NCI-H345 (cell line): ENCODE measurements at regions not wholly inside any gene's neighbourhood (a gene's known extent, or its start where the extent isn't known, plus 50 kb on each side); places are given as distances from the start of the nearest gene placed in this dataset.
A peak's percentile ranks its signal among the peaks of the same experiment; 100 is the strongest.

Source experiments
- DNase-seq: peaks from one replicate; lab custom pipeline; 2025; lab: John Stamatoyannopoulos, UW

DNA sequence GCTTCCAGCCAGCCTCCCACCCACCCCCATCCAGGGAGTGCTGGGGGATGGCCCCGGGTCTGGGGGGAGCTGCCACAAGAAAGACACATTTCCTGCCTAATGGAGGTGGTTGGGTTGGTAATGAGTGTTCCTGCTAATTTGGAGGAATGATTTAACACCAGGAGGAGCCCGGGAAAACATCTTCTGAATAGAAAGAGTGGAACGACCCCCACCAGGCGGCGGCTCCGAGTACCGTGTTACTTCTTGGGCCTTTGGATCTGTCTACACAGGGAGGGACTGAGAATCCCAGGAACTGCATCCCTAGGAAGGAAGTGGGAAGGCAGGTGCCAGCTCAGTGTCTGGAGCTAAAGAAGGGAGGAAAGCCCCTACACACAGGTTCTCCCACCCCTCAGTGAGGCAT lies 64.6 kb downstream of the TSPAN17 start:
- DNase-seq, result no peak

DNA sequence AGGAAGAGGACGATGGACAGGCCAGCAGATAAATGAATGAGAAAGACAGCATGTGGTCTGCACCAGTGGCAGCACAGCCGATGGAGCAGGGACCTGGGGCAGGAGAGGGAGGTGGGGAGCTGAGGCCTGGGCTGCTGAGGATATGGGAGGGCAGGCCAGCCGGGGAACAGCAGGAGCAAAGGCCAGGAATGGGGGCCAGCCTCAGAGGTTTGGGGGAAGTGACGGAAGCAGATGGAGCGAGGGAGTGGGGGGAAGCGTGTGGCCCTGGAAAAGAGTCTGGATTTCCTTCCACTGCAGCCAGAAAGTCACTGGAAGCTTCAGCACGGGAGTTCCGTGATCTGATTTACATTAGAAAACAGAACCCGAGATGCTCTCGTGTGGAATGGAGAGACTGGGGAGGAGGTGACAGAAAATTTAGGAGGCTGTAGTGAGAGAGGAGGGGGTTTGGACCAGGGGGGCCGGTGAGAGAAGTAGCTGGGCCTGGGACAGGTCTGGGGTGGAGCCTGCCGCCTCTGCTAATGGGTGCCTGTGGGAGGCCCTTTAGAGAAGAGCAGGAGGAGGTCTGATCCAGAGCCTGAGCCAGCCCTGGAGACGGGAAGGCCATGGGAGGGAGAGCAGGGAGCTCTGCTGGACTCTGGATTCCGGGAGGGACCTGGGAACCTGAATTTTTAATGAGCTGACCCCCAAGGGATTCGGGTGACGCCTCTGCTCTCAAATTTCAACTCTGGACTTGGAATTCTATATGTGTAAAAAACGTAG lies 65.4 kb downstream of the TSPAN17 start:
- DNase-seq, result no peak

DNA sequence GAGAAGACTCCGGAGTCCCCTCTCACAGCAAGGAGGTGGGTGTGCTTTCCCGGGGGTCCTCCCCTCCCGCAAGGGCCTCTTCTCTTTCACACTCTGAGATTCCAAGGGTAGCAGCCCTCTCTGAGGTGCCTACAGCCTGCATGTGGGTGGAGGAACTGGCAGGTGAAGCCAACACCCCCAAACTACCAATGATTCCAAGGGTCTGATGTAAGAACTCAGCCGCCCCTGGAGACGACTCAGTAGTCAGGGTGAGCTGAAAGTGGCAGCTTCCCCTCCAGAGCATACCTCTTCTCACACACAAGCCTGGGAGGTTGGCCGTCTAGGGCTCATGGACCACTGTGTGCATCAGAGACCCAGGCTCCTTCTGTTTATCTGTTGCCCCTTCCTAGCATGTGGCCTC lies 66.1 kb downstream of the TSPAN17 start:
- no peak for DNase-seq

DNA sequence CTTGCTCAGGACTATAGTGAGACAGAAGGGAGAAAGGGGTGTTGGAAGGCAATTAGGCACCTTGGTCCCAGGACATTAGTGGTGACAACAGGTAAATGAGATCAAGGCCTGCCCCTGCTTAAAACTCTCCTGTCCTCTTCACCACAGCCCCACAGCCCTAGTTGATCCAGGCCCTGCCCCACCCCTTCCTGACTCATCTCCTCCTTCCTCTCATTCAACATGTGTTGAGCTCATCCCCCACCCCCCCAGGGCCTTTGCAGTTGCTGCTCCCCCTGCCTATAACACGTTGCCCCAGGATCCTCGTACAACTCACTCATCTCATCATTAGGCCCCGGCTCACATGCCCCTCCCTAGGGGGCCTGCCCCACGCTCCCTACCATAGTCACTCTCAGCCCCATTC lies 66.8 kb downstream of the TSPAN17 start:
- no peak for DNase-seq

DNA sequence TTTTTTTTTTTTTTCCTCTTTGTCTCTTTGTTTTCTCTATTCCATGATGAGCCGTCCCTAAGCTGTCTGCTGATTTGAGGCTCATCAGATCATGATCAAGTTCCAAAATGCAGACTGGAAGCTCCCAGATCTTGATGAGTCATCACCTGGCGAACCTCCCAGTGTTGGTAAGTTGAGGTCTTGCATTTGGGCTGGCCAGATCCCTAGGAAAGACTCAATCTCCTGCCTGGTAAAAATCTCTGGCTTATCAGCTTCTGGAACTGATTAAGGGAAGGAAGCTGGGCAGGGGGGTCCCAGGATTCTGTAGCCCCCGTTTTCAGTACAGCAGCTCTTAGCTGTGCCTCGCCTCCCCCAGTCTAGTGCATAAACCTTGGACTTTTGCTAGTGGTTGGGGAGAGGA lies 69.0 kb downstream of the TSPAN17 start:
- peak; percentile 75 for DNase-seq

DNA sequence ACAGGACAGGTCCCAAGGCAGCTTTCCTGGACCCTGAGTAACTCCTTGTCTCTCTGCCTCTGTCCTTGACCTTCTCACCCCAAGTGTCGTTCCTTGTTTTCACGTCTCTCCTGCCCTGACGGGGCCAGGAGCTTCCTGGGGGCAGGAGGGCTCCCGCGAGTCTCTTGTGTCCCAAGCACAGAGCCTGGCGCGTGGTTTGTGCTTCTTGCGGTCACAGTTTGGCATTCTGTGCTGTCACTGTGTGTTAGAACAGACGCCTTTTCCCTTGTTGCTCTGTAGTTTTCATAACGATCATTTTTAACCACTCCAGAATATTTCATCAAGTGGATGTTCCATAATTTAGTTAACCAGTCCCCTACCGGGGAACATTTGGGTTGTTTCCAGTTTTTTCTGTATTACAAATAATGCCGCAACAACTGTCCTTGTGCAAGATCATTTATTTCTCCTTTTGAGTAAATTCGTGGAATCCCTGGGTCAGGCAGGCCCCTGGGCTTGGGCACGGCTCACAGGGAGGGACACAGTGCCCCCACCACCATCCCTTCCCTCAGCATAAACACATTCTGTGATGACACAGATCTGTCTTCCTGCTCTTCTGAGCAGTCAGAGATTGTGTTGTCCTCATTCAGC lies 71.9 kb downstream of the TSPAN17 start:
- DNase-seq, result no peak

DNA sequence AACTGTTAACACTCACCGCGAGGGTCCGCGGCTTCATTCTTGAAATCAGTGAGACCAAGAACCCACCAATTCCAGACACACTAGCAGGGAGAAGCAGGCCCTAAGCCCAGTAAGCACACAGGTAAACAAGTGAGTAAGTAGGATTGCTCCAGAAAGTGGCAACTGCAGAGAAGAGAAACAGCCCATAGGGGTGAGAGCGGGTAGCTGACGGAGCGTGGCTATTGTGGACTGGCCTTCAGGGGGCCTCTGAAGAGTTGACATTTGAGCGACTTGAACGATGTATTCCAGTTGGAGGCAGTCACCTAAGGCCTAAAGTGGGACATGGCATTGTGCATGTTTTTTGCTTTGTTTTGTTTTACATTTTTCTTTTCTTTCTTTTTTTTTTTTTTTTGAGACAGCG lies 74.2 kb downstream of the TSPAN17 start:
- no peak for DNase-seq

DNA sequence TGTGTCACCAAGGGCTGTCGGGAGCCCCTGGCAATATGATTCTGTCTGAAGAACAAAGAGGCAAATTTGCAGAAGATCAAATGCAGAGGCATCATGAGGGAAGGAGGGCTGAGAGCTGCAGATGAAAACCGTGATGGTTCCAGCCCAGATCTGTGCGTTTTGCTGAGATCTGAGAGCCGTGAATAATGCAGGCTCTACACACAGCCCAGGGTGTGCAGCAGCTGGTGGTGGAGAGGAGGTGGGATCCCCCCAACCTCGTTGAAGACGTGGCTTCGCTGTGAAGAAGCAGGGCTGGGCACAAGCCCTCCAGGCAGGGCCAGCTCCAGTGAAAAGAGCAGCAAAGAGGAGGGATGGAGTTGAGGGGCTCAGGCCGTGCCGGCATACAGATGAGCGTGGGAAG lies 75.5 kb downstream of the TSPAN17 start:
- no peak for DNase-seq

DNA sequence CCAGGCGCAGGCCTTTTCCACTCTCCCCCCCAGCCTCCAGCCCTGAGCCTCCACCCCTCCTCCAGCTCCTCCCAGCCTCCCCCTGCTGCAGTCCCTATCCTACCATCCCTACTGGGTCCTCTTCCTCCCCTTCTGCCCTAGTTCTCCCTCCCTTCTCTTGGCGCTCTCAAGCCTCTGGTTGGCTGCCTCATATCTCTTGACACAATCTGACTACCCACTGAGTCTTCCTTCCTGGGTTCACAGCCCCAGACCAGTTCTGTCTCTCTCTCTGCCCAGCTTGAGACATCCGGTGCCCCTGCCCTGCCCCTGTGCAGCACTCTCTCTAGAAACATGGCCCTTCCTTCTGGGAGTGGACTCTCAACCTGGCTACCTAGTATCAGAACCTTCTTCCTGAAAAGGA lies 76.2 kb downstream of the TSPAN17 start:
- DNase-seq, result no peak

DNA sequence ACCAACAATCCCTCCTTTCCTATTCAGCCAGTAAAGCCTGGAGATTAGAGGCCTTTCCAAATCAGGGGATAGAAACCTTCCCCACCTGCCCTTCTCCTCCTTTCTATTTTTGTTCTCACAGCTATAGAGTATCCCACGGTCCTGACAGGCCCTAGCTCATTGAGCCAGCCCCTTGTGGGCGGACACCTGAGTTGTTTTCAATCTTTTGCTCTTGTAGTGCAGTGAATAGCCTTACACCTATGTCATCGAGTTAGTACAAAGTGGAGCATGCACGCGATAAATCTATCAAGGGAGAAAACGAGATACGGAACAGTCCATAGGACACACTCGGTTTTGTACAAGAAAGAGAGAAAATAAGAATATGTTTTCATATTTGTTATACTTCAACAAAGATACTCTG lies 77.2 kb downstream of the TSPAN17 start:
- DNase-seq, result peak; percentile 67

DNA sequence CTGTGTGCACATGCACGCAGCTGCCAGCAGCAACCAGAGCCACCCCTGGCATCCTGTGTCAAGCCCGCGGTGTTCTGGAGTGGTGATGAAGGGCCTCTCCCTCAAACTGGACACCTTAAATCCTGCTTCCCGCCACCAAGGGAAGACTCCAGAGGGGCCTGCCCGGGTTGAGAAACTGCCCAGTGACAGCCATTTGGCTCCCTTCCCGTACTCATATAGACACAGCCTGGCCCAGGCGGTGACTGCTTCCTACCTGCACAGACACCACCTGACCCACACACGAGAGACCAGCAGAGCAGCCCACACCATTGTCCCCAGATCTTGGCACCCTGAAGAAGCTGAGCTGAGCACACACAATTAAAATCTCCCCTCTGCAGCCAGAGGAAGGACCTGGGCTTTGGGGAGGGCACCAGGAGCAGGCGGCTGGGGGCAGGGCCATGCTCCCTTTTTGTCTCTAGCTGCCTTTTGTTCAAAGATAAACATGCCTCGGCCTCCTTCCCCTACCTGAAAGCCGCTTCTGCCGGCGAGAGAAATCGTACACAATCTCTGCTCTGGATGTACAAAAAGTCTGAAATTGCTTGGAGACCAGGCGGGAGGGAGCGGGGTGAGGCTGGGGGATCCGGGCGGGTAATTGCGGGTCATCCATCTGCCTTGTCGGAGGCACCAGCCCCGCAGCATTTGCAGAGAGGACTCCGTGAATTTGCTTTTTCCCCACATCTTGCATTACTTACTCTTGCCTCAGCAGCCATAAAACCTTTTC lies 78.4 kb downstream of the TSPAN17 start:
- DNase-seq, result peak; percentile 71

DNA sequence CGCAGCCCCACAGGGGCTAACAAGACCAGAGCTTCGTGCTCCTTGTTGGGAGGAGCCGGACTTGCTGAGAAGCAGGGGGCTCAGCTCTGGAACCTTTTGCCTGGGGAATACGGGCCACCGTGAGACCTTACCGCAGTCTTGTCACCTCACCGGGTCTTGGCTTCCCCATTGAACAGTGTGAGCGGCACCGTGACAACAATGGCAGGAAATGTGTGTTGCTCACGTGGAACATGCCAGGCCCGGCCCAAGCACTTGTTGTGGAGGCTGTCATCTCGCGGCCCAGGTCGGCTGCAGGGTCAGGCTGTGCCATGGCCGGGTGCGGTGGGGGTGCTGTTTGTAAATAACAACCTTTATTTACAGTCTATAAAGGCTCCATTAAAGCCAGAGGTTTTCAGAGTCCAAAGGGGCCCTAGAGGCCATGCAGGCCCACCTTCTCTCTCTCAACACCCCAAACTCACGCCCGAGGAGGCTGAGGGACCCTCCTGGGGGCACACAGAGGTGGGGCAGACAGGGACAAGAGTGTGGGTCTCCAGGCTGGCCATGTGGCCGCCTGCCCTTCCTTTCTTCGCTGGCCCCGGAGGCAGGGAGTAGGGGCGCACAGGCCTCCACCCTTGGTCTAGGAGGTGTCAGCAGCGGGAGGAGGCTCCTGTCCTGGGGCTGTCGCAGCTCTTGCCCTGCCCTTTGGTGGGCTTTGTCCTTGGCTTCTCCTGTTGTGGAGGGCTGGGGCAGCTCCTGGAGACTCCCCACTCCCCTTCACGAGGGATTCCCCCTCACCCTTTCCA lies 79.7 kb downstream of the TSPAN17 start:
- no peak for DNase-seq

DNA sequence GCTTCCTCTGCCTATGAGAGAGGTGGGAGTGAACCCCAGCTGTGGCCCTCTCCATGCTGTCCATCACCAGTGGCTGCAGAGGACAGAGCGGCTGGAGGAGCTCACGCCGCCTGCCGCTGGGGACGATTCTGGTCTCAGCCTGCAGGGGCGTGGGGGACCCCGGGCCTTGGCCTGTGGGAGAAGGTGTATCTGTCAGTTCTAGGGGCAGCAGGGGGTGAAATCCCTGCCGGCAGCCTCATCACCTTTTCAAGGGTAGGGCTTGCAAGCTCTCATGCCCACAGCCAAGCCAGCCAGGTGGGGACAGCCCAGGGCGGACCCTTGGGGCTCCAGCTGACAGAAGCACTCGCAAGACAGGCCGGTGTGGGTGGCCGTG lies 80.2 kb downstream of the TSPAN17 start:
- DNase-seq, result no peak

DNA sequence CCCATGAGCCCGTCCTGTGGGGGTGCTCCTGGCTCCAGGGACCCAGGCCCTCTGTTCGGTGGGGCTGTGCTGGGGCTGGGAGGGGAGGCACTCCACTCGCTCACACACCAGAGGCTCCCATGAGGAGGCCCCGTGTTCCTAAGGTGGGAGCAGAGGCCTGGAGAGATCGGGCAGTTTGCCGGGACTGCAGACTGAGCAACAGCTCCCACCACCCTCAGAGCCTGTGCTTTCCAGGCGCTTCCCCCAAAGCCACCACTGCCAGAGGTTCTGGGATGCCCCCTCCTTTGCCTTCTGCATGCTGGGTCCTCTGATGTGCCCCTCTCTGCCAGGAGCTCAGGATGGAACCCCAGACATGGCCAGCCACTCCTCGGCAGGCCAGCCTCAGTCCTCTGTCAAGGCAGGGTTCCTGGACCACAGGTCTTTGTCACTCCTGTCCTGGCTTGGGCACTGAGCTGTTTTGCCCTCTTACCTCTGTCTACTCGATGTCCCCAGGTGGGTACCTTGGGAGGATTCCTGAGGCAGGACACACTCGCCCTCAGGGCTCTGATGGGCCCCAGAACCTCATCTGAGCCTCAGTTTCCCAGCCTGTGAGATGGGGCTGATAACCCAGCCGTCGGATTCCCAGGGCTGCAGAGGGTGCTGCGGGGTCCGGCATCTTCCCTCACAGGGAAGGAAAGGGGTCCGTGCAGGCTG lies 80.8 kb downstream of the TSPAN17 start:
- no peak for DNase-seq

DNA sequence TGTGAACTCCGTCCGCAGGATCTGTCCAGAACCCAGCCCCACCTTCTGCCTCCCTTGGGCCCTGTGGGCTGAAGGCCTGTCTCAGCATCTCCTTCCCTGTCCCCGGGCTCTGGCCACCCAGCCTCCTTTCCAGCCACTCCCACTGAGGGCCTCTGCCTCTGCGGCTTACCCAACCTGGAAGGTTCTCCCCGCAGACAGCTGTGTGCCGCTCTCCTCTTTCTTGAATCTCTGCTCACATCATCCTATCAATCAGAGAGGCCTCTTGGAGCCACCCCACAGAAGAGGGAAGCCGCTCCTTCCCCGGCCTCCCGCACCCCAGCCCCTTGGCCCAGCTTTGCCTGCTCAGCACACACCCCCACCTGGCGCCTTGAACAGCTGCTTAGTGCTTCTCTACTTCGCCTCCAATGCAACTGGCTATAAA lies 81.5 kb upstream of the UNC5A start:
- no peak for DNase-seq

DNA sequence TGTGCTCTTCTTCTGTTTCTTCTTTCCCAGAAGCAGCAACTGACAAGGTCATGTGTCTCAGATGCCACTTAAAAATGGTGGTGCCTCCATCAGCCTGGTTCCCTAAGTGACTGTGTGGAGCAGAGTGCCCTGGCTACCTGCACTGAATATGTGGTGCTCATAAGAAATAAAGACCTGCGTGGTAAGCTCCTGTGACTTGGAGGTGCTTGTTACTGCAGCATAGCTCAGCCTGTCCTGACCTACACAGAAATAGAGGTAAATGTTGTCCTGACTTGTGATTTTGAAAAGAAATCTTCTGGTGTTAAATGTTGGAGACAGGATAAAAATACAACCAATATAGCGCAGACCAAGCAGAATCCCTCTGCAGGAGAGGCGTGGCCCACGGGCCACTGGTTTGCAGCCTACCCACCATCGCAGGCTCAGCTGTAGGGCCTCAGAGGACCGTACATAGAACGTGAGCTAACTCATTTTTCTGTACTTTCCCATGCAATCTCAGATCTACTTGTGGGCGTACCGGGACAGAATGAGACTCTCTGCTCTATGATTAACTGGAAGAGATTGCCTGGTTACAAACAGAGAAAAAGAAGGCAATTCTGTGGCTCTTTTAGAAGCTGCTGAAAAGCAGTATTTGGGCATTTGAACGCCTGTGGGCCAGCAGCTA lies 79.4 kb upstream of the UNC5A start:
- no peak for DNase-seq

DNA sequence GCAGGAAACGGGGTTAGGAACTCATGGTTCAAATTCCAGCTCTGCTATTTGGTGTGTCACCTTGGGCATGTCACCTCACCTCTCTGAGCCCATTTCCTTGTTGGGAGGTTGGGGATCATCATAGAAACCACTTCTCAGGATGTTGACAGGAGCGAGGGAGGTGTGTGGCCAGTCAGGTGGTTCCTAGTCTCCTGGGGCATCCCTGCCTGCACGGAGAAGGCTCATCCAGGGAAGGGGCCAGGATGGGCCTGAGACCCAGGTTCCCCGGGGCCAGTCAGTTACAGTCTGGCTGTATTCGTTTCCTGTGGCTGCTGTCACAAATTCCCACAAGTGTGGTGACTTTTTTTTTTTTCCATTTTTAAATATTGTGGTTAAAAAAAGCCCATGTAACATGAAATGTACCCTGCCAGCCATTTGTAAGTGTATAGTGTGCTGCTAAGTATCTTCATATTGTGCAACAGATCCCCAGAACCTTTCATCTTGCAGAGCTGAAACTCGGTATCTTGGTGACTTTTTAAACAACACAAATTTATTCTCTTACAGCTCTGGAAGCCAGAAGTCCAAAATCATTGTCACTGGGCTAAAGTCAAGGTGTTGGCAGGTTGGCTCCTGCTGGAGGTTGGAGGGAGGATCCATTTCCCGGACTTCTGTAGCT lies 78.7 kb upstream of the UNC5A start:
- DNase-seq, result no peak

DNA sequence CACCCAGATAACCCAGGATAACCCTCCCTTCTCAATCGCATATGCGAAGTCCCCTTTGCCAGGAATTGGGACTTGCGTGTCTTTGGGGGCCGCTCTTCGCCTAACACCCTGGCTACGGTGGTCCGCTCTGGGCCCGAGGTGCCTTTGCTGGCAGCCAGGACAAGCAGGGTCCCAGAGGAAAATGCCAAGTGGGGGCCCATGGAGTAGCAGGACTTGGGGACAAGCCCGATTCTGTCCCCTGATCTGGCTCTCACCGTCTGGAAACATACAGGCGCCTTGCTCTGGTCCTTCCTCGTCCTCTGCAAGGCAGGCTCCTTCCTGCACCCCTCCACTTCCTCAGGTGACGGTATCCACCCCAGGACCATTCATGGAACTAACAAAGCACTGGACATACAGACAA lies 78.1 kb upstream of the UNC5A start:
- no peak for DNase-seq

DNA sequence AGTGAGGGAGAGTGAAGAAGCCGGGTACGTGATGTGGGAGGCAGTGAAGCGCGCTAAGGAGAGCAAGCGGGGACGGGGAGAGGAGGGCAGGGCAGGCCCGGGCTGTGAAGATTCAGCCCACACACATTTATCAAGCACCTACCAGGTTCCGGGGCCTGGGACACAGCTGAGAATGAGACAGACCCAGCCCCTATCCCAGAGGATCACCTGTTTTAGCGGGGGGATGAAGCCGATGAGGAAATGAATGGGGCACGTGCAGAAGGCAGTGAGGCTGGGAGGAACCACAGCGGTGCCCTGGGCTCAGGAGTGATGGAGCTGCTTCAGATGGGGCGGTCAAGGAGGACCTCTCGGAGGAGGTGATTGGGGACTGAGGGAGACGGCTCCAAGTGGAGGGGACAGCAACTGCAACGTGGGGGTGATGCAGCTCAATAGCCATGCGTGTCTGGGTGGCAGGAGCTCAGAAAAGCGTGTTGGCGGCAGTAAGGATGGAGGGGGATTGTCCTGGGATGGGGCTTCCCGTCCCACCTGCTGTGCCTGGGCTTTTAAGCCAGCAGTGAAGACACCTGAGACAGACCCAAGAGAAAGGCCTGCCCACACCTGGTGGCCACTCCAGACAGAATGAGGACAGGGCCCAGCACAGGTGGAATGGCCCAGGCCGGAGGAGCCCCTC lies 77.5 kb upstream of the UNC5A start:
- DNase-seq, result no peak
